GM23338 (cell line): ENCODE measurements at regions not wholly inside any gene's neighbourhood (a gene's known extent, or its start where the extent isn't known, plus 50 kb on each side); places are given as distances from the start of the nearest gene placed in this dataset.

Experiments
- ATAC-seq: fragments of 200-7000 bp; cut with Tn5 transposase; 3 replicates; pipeline ENCODE4 v1.9.1; 2020
- DNase-seq: peaks from one replicate; pipeline ENCODE4 v3.0.0-alpha.2; 2015; ENCODE audit warnings: low spot score
- H2AFZ ChIP-seq: fragments of 200-600 bp; sonication (generic); 2 replicates; pipeline ENCODE4 v1.8.0; 2016; ENCODE audit warnings: antibody characterized with exemption, mild to moderate bottlenecking, moderate library complexity
- H3F3A ChIP-seq: fragments of 200-600 bp; sonication (generic); replicated peaks from 2 replicates; pipeline ENCODE4 v1.8.0; 2017; ENCODE audit warnings: antibody characterized with exemption, mixed run types, low read depth
- H3K27ac ChIP-seq: fragments of 200-600 bp; sonication (generic); 2 replicates; pipeline ENCODE4 v1.6.1; 2016; ENCODE audit warnings: low read depth
- H3K27me3 ChIP-seq: fragments of 200-600 bp; sonication (generic); 2 replicates; pipeline ENCODE4 v1.8.0; 2016; ENCODE audit warnings: mild to moderate bottlenecking, mixed run types, moderate library complexity; ENCODE audit not compliant: insufficient read depth
- H3K36me3 ChIP-seq: fragments of 200-600 bp; sonication (generic); 2 replicates; pipeline ENCODE4 v1.8.0; 2016; ENCODE audit warnings: mild to moderate bottlenecking; ENCODE audit not compliant: insufficient read depth
- H3K4me1 ChIP-seq: fragments of 200-600 bp; sonication (generic); 2 replicates; pipeline ENCODE4 v1.8.0; 2016; ENCODE audit warnings: mild to moderate bottlenecking, moderate library complexity; ENCODE audit not compliant: insufficient read depth
- H3K4me2 ChIP-seq: fragments of 200-600 bp; sonication (generic); 2 replicates; pipeline ENCODE4 v1.7.1; 2017; ENCODE audit warnings: mixed run types
- H3K4me3 ChIP-seq: fragments of 200-600 bp; sonication (generic); 2 replicates; pipeline ENCODE4 v1.6.1; 2016; ENCODE audit warnings: mixed run types
- H3K79me2 ChIP-seq: fragments of 200-600 bp; sonication (generic); replicated peaks from 2 replicates; pipeline ENCODE4 v1.8.0; 2017; ENCODE audit warnings: mild to moderate bottlenecking; ENCODE audit not compliant: insufficient read depth
- H3K9me2 ChIP-seq: fragments of 200-600 bp; sonication (generic); 2 replicates; pipeline ENCODE4 v1.8.0; 2017; ENCODE audit not compliant: insufficient read depth
- H4K20me1 ChIP-seq: fragments of 200-600 bp; sonication (generic); replicated peaks from 2 replicates; pipeline ENCODE4 v1.8.0; 2017; ENCODE audit warnings: mild to moderate bottlenecking; ENCODE audit not compliant: insufficient read depth
- H3K27ac Mint-ChIP-seq: 2 replicates; pipeline ENCODE4 v1.8.0; 2020; ENCODE audit warnings: inconsistent platforms, mild to moderate bottlenecking, moderate library complexity, mixed read lengths
- H3K27me3 Mint-ChIP-seq: 3 replicates; pipeline ENCODE4 v1.8.0; 2022; ENCODE audit warnings: low read depth, mild to moderate bottlenecking, moderate library complexity, mixed read lengths, inconsistent platforms; ENCODE audit not compliant: insufficient read depth, poor library complexity
- H3K36me3 Mint-ChIP-seq: 3 replicates; pipeline ENCODE4 v1.8.0; 2021; ENCODE audit warnings: low read depth, mild to moderate bottlenecking, inconsistent platforms, moderate library complexity, mixed read lengths
- H3K4me1 Mint-ChIP-seq: 3 replicates; pipeline ENCODE4 v1.8.0; 2020; ENCODE audit warnings: mild to moderate bottlenecking, inconsistent platforms, mixed read lengths
- H3K4me3 Mint-ChIP-seq: 3 replicates; pipeline ENCODE4 v1.8.0; 2021; ENCODE audit warnings: moderate library complexity, mild to moderate bottlenecking, inconsistent platforms, mixed read lengths
- H3K9me3 Mint-ChIP-seq: 3 replicates; pipeline ENCODE4 v1.8.0; 2020; ENCODE audit warnings: moderate library complexity, mild to moderate bottlenecking, inconsistent platforms, mixed read lengths
- CREB1 ChIP-seq: fragments of 250-450 bp; sonication (Bioruptor Pico); IDR thresholded peaks from 2 replicates; pipeline ENCODE4 v1.5.0; 2020; ENCODE audit warnings: low read depth, mild to moderate bottlenecking, moderate library complexity
- CTCF ChIP-seq, 2 experiments: fragments of 200-600 bp in 1 of 2; sonication (generic) in 1 of 2; conservative IDR thresholded peaks; 2 replicates each; pipeline versions ENCODE4 v1.5.1 to v1.6.1; 2016 to 2017; ENCODE audit warnings: antibody characterized with exemption in 2 of 2, low read depth in 2 of 2, mild to moderate bottlenecking in 2 of 2, moderate library complexity in 1 of 2
- ETS1 ChIP-seq: IDR thresholded peaks from 2 replicates; pipeline ENCODE4 v1.6.1; 2016; ENCODE audit warnings: antibody characterized with exemption
- EZH2 ChIP-seq: fragments of 200-600 bp; sonication (generic); IDR thresholded peaks from one replicate; pipeline ENCODE4 v1.8.0; 2017; ENCODE audit warnings: antibody characterized with exemption, mild to moderate bottlenecking, low read depth; ENCODE audit not compliant: unreplicated experiment
- EZH2phosphoT487 ChIP-seq: fragments of 200-600 bp; sonication (generic); IDR thresholded peaks from one replicate; pipeline ENCODE4 v1.8.1; 2018; ENCODE audit warnings: antibody characterized with exemption; ENCODE audit not compliant: unreplicated experiment
- JUNB ChIP-seq: IDR thresholded peaks from one replicate; pipeline ENCODE4 v1.6.1; 2016; ENCODE audit warnings: antibody characterized with exemption; ENCODE audit not compliant: unreplicated experiment
- NANOG ChIP-seq: IDR thresholded peaks from 2 replicates; pipeline ENCODE4 v1.6.1; 2016; ENCODE audit warnings: antibody characterized with exemption, borderline replicate concordance
- POLR2AphosphoS5 ChIP-seq: IDR thresholded peaks from 2 replicates; pipeline ENCODE4 v1.6.1; 2016; ENCODE audit warnings: antibody characterized with exemption, low read depth
- STAT1 ChIP-seq: IDR thresholded peaks from one replicate; pipeline ENCODE4 v1.6.1; 2016; ENCODE audit warnings: antibody characterized with exemption; ENCODE audit not compliant: unreplicated experiment
- ZNF114 ChIP-seq: fragments of 250-450 bp; sonication (Bioruptor Pico); IDR thresholded peaks from 2 replicates; pipeline ENCODE4 v1.5.0; 2020; ENCODE audit warnings: mild to moderate bottlenecking, moderate library complexity
- ZNF331 ChIP-seq: fragments of 250-450 bp; sonication (Bioruptor Pico); IDR thresholded peaks from 2 replicates; pipeline ENCODE4 v1.5.0; 2020; ENCODE audit warnings: low read depth, mild to moderate bottlenecking, moderate library complexity
- ZNF462 ChIP-seq: fragments of 250-450 bp; sonication (Bioruptor Pico); IDR thresholded peaks from 2 replicates; pipeline ENCODE4 v1.5.0; 2020; ENCODE audit warnings: mild to moderate bottlenecking, moderate library complexity
- TF ChIP-seq, protein P1 (sequence below): IDR thresholded peaks from one replicate; pipeline ENCODE4 v1.6.1; 2018; ENCODE audit warnings: antibody characterized with exemption; ENCODE audit not compliant: unreplicated experiment

DNA sequence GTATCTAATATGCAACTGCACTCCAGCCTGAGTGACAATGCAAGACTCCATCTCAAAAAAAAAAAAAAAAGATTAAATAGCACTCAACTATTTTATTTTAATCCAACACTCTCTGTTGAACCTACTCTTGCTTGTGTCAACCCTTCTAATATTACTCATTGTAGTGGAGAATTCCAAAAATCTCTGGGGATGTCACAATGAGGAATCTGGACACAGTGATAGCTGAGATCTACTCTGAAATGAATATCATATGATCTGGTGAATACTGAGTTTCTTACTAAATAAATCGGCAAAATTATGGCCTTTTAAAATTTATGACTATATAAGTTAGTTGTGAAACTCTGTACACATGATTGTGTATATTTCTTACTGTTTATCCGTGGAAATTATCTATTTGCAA is 418.2 kb downstream of the BCAT1 start:
- ATAC-seq (no peak), DNase-seq (no peak)
- Histone ChIP-seq H3K27ac (no peak overlapping the region), H4K20me1 (no peaks in the 10 kb centered on the region), H2AFZ (no peak overlapping the region), H3K4me1 (peaks cover under 1% of the 10 kb centered on the region; the same call in 1 of the 2 replicates), H3F3A (no peaks in the 10 kb centered on the region), H3K79me2 (no peaks in the 10 kb centered on the region), H3K4me3 (no peak overlapping the region), H3K4me2 (no peak overlapping the region), H3K36me3 (no peaks in the 10 kb centered on the region), H3K9me2 (peaks cover 3% of the 10 kb centered on the region; the same call in 1 of the 2 replicates), H3K27me3 (no peaks in the 10 kb centered on the region)
- Mint-ChIP-seq H3K36me3 (no peaks in the 10 kb centered on the region), H3K4me3 (no peak overlapping the region), H3K9me3 (no peaks in the 10 kb centered on the region), H3K4me1 (peaks cover 6% of the 10 kb centered on the region; the same call in 2 of the 3 replicates), H3K27ac (no peak overlapping the region), H3K27me3 (peaks cover 1% of the 10 kb centered on the region)
- TF ChIP-seq CTCF (conservative IDR thresholded peaks at IDR 0.05; ENCODE audit: low read depth in 2 of 2) (no peak), ZNF114 (no peak), CREB1 (CRISPR knock-in tag) (no peak), JUNB (no peak), POLR2AphosphoS5 (no peak), EZH2 (no peak), ETS1 (no peak), ZNF331 (CRISPR knock-in tag) (no peak), STAT1 (no peak), NANOG (no peak), EZH2phosphoT487 (no peak), ZNF462 (CRISPR knock-in tag) (no peak)
- TF ChIP-seq, protein P1, sequence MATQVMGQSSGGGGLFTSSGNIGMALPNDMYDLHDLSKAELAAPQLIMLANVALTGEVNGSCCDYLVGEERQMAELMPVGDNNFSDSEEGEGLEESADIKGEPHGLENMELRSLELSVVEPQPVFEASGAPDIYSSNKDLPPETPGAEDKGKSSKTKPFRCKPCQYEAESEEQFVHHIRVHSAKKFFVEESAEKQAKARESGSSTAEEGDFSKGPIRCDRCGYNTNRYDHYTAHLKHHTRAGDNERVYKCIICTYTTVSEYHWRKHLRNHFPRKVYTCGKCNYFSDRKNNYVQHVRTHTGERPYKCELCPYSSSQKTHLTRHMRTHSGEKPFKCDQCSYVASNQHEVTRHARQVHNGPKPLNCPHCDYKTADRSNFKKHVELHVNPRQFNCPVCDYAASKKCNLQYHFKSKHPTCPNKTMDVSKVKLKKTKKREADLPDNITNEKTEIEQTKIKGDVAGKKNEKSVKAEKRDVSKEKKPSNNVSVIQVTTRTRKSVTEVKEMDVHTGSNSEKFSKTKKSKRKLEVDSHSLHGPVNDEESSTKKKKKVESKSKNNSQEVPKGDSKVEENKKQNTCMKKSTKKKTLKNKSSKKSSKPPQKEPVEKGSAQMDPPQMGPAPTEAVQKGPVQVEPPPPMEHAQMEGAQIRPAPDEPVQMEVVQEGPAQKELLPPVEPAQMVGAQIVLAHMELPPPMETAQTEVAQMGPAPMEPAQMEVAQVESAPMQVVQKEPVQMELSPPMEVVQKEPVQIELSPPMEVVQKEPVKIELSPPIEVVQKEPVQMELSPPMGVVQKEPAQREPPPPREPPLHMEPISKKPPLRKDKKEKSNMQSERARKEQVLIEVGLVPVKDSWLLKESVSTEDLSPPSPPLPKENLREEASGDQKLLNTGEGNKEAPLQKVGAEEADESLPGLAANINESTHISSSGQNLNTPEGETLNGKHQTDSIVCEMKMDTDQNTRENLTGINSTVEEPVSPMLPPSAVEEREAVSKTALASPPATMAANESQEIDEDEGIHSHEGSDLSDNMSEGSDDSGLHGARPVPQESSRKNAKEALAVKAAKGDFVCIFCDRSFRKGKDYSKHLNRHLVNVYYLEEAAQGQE = no peak
